AG09309 (cell line): ENCODE measurements at regions not wholly inside any gene's neighbourhood (a gene's known extent, or its start where the extent isn't known, plus 50 kb on each side); places are given as distances from the start of the nearest gene placed in this dataset.
"Not testable (repeated sequence)": the region's sequence is repeated elsewhere in the genome, so short reads cannot be mapped to it uniquely, and the experiment has no call there.

Source experiments
- DNase-seq: peaks from one replicate; pipeline ENCODE4 v3.0.0-alpha.2; 2010; ENCODE audit warnings: low read depth
- H3K4me3 ChIP-seq: 2 replicates; pipeline ENCODE4 v1.5.1; 2011; ENCODE audit warnings: mild to moderate bottlenecking, low read depth, low read length, moderate library complexity; ENCODE audit not compliant: control insufficient read depth
- CTCF ChIP-seq: IDR thresholded peaks from 2 replicates; pipeline ENCODE4 v1.5.1; 2011; ENCODE audit warnings: mild to moderate bottlenecking, low read depth, low read length, inconsistent platforms; ENCODE audit not compliant: insufficient read depth, control insufficient read depth; ENCODE audit errors: missing control alignments

DNA sequence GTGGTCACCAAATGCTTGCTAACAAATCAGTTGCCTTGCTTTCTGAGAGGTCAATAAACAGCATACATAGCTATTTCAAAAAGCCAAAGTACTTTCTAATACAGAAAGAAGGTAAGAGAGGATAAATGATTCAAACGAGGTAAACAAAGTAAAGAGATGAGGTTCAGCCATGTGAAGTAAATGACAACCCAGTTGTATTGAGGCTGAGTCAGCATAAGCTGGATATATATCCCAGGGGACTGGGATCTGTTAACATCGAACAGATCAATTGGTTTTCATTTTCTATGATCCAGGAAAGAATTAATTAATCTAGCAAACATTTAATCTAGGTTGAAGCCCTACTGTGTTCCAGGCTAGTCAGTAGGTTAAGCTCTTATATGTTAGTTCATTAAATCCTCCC lies 97.3 kb upstream of the GRIA3 start:
- TF ChIP-seq CTCF, result no peak
- no peak for DNase-seq
- H3K4me3 ChIP-seq, result no peak overlapping the region

DNA sequence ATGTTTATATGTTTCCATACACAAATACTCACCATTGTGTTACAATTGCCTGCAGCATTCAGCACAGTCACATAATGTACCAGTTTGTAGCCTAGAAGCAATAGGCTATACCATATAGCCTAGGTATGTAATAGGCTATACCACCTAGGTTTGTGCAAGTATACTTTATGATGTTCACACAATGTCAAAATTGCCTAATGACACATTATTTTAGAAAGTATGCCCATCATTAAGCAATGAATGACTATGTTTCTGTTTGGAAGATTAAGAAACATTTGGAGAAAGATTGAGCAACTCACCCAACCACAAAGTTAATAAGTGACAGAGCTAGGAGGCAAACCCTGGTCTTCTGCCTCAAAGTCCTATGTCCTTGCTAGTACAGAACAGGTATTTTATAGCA lies 96.8 kb upstream of the GRIA3 start:
- no peak overlapping the region for H3K4me3 ChIP-seq
- no peak for TF ChIP-seq CTCF
- DNase-seq, result peak; percentile 39

DNA sequence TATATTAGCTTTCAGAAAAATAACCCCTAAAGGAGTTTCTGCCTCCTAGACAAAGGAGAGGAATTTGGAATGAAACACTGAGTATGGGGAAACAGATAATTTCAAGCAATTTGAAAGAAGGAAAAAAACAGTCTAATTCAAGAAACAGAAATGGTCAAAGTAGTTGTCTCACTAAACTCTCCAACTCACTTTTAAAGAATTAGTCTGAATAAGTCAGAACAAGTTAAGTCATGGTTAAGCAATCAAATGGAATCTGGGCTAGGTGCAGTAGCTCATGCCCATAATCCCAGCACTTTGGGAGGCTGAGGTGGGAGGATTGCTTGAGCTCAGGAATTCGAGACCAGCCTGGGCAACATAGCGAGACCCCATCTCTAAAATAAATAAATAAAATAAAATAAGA lies 95.7 kb upstream of the GRIA3 start:
- TF ChIP-seq CTCF, result no peak
- no peak for DNase-seq

DNA sequence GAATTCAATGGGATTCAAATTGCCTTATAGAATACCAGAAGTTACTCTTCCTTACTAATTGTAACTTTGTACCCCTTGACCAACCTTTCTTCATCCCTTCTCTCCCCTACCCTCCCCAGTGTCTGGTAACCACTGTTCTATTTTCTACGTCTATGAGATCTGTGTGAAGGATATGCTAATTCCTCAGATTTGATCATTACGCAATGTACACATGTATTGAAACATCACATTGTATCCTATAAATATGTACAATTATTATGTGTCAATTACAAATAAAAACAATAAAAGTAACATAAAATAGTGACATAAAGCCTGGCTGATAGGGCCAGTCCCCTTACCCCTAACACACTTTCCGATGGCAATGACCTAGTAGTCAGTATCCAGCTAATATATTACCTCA lies 95.1 kb upstream of the GRIA3 start:
- DNase-seq, result no peak
- no peak overlapping the region for H3K4me3 ChIP-seq
- no peak for TF ChIP-seq CTCF

More for the DNA sequence above, 95.7 kb upstream of the GRIA3 start:
- no peak overlapping the region for H3K4me3 ChIP-seq

DNA sequence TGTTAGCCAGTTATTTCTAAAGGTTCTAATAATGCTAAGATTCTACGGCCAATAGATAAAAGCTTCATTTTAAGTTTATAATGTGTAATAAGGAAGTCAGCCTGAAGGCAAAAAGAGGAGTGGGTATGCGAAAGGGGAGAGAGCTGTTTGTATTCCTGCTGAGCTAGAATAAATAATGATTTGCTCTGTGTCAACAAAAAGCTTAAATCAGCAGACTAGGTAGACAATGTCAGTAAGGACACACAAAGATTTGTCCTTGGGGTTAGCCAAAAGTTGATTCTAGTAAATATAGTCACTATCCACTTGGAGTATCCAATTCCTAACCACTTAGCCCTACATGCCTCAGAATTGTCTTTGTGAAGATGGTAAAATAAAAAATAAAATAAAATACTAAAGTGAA lies 90.3 kb upstream of the GRIA3 start:
- no peak overlapping the region for H3K4me3 ChIP-seq
- no peak for DNase-seq
- no peak for TF ChIP-seq CTCF

DNA sequence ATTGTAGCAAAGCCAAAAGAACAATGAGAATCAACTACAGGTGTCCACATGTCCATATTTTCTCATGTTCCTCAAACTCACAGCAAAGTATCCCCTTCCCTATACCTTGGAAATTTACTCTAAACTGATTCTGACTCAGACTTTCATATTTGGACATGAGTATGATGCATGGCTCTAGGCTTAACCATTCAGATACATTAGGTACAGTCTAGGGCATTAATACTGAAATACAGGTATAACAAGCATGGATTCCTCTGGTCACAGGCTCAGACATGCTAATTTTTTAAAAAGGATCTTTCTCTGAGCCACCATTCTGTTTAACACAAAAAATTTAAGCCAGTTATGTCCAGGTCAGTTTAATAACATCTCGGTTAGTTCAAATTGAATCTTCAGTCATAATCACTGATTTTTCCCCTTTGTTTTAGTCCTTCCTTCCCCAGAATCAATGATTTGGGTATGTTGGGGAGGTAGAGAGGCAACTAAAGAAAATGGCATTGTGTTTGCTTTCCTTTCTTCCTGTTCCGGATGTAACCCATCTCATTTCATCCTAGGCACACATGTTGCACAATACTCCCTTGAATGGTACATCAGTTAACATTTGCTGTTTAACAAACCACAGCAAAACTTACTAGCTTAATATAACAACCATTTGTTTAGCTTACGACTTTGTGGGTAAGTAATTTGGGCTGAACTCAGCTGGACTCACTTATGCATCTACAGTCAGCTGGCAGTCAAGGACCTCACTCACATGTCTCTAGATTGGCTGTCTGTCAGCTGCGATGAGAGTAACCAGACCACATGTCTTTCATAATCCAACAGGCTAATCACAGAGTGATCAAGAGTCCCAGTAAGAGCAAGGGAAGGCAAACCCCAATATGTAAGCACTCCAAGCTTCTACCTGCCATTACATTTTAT lies 75.3 kb upstream of the GRIA3 start:
- H3K4me3 ChIP-seq, result no peak overlapping the region
- DNase-seq, result no peak
- TF ChIP-seq CTCF, result no peak

DNA sequence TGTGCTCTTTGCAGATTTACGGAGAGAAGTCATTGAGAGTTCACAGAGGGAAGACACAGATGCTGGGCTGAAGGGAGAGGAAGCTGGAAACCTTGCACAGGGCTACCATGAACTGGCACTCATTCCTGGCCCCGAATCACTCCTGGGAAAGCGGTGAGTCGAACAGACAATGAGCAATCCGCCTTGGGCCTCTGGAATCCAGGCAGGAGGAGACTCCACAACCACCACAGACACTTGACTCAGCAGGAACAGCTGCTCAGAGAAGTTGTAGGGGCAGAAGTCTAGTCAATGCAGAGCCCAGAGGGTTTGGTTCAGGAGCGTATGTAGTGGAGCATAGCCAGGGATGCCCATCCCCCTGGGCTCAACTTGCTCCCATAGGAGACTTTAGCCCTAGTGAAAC lies 62.8 kb upstream of the GRIA3 start:
- no peak for TF ChIP-seq CTCF
- no peak for DNase-seq
- no peak overlapping the region for H3K4me3 ChIP-seq

DNA sequence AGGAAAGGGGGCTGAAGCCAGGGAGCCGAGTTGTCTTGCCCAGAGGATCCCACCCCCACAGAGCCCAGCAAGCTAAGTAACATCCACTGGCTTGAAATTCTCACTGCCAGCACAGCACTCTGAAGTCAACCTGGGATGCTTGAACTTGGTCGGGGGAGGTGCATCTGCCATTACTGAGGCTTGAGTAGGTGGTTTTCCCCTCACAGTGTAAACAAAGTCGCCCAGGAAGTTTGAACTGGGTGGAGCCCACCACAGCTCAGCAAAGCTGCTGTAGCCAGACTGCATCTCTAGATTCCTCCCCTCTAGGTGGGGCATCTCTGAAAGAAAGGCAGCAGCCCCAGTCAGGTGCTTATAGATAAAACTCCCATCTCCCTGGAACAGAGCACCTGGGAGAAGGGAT lies 54.3 kb upstream of the GRIA3 start:
- not testable (repeated sequence) for DNase-seq, H3K4me3 ChIP-seq
